HG03432 (cell line): ENCODE measurements at regions not wholly inside any gene's neighbourhood (a gene's known extent, or its start where the extent isn't known, plus 50 kb on each side); places are given as distances from the start of the nearest gene placed in this dataset.

Experiments used
- ATAC-seq: cut with Tn5 transposase; IDR thresholded peaks from one replicate; pipeline ENCODE4 v1.9.1; 2021; ENCODE audit warnings: mild to moderate bottlenecking, moderate library complexity; ENCODE audit not compliant: unreplicated experiment

GRCh38 chr9:79945495-79945894 lies 373.7 kb downstream of the TLE4 start:
- ATAC-seq: no peak

GRCh38 chr9:79945016-79945415 lies 373.3 kb downstream of the TLE4 start:
- no peak for ATAC-seq

- no peak for ATAC-seq
Observed at GRCh38 chr9:79940919-79941318, 369.2 kb downstream of the TLE4 start.

GRCh38 chr9:79939819-79940218 lies 368.1 kb downstream of the TLE4 start:
- ATAC-seq: no peak

GRCh38 chr9:79936336-79936735 lies 364.6 kb downstream of the TLE4 start:
- ATAC-seq: no peak

GRCh38 chr9:79929285-79929684 lies 357.5 kb downstream of the TLE4 start:
- ATAC-seq: no peak

GRCh38 chr9:79928661-79929223 lies 357.0 kb downstream of the TLE4 start:
- ATAC-seq: no peak

GRCh38 chr9:79925326-79925725 lies 353.6 kb downstream of the TLE4 start:
- no peak for ATAC-seq

GRCh38 chr9:79924836-79925235 lies 353.1 kb downstream of the TLE4 start:
- ATAC-seq: no peak

- no peak for ATAC-seq
Observed at GRCh38 chr9:79917421-79917820, 345.7 kb downstream of the TLE4 start.

GRCh38 chr9:79913867-79914266 lies 342.1 kb downstream of the TLE4 start:
- ATAC-seq: no peak

- no peak for ATAC-seq
Observed at GRCh38 chr9:79912318-79913070, 340.7 kb downstream of the TLE4 start.

- ATAC-seq: no peak
Observed at GRCh38 chr9:79911724-79912123, 340.0 kb downstream of the TLE4 start.

- no peak for ATAC-seq
Observed at GRCh38 chr9:79902825-79903600, 331.2 kb downstream of the TLE4 start.

GRCh38 chr9:79900754-79901153 lies 329.0 kb downstream of the TLE4 start:
- no peak for ATAC-seq

- no peak for ATAC-seq
Observed at GRCh38 chr9:79896390-79896980, 324.7 kb downstream of the TLE4 start.

- no peak for ATAC-seq
Observed at GRCh38 chr9:79895232-79895631, 323.5 kb downstream of the TLE4 start.

- no peak for ATAC-seq
Observed at GRCh38 chr9:79889369-79889768, 317.6 kb downstream of the TLE4 start.

- no peak for ATAC-seq
Observed at GRCh38 chr9:79885093-79885857, 313.5 kb downstream of the TLE4 start.

GRCh38 chr9:79884546-79884945 lies 312.8 kb downstream of the TLE4 start:
- ATAC-seq: no peak
